Esophagus squamous epithelium (tissue), 5 donors: ENCODE measurements at regions not wholly inside any gene's neighbourhood (a gene's known extent, or its start where the extent isn't known, plus 50 kb on each side); places are given as distances from the start of the nearest gene placed in this dataset.

Source experiments
- DNase-seq: peaks from one replicate; lab custom pipeline; 2025; lab: John Stamatoyannopoulos, UW
- H3K27ac ChIP-seq, 4 donors: fragments of 200-600 bp; sonication (generic); one replicate each; pipeline ENCODE4 v1.5.1; 2016 to 2019; ENCODE audit warnings: mild to moderate bottlenecking in 1 of 4
- H3K27me3 ChIP-seq, 4 donors: fragments of 200-600 bp; sonication (generic); 1 replicate in 3 of 4; 2 replicates in 1 of 4; pipeline versions ENCODE4 v1.5.1 to v1.6.0; 2017 to 2021; ENCODE audit warnings: antibody characterized with exemption in 1 of 4
- H3K36me3 ChIP-seq, 3 donors: fragments of 200-600 bp; sonication (generic); one replicate each; pipeline ENCODE4 v1.5.1; 2016 to 2019
- H3K4me1 ChIP-seq, 3 donors: fragments of 200-600 bp; sonication (generic); one replicate each; pipeline ENCODE4 v1.5.1; 2017 to 2019
- H3K4me3 ChIP-seq, 4 donors: fragments of 200-600 bp; sonication (generic); 1 replicate in 3 of 4; 2 replicates in 1 of 4; pipeline ENCODE4 v1.5.1; 2016 to 2019; ENCODE audit warnings: mild to moderate bottlenecking in 2 of 4, moderate library complexity in 1 of 4
- H3K9me3 ChIP-seq, 3 donors: fragments of 200-600 bp; sonication (generic); one replicate each; pipeline ENCODE4 v1.5.1; 2016 to 2019
- CTCF ChIP-seq, 6 experiments: fragments of 450-650 bp in 4 of 6; fragments of 200-600 bp in 2 of 6; sonication (generic) in 2 of 6; IDR thresholded peaks; one replicate each; pipeline ENCODE4 v1.5.1; 2016 to 2019; ENCODE audit warnings: antibody characterized with exemption in 6 of 6, mild to moderate bottlenecking in 4 of 6, moderate library complexity in 4 of 6
- POLR2A ChIP-seq, 4 donors: fragments of 450-650 bp; IDR thresholded peaks; one replicate each; pipeline ENCODE4 v1.6.1; 2017; ENCODE audit warnings: antibody characterized with exemption in 4 of 4, mild to moderate bottlenecking in 4 of 4, moderate library complexity in 3 of 4
- WGBS, 2 donors: methylation state at CpG; one replicate each; pipeline ENCODE4 v1.1.5; 2018; 5-methylcytosine and 5-hydroxymethylcytosine counted together
- intact Hi-C: fragments of 100-400 bp; cut with DNase I; formaldehyde crosslinking; loops from one replicate; pipeline ENCODE4 v1.15.0; 2022
- donor health status: DM: yes; HTN: yes; CAD: no.

- TF ChIP-seq CTCF (IDR thresholded peaks at IDR 0.05) (no peak), POLR2A (IDR thresholded peaks at IDR 0.05) (no peak)
- Histone ChIP-seq H3K36me3 (no peaks in the 10 kb centered on the region), H3K27ac (no peak overlapping the region), H3K27me3 (no peaks in the 10 kb centered on the region), H3K4me3 (no peak overlapping the region), H3K9me3 (no peaks in the 10 kb centered on the region), H3K4me1 (no peaks in the 10 kb centered on the region)
- DNase-seq, result no peak
- 81 to 92% methylated on average over 3 of the region's 3 CpGs for WGBS, 2 donors
- intact Hi-C loops, result no loop called here
These were observed 171.7 kb upstream of the SLC4A4 start for GRCh38 chr4:71167083-71167482.

GRCh38 chr4:71171592-71171991 lies 167.2 kb upstream of the SLC4A4 start:
- WGBS, 2 donors, result 95% methylated on average over 2 of the region's 2 CpGs
- DNase-seq, result no peak
- Histone ChIP-seq H3K4me1 (no peaks in the 10 kb centered on the region), H3K4me3 (no peak overlapping the region), H3K27me3 (no peaks in the 10 kb centered on the region), H3K36me3 (no peaks in the 10 kb centered on the region), H3K27ac (no peak overlapping the region), H3K9me3 (peaks cover 0 to 9% (median 0%) of the 10 kb centered on the region in 3 donors)
- TF ChIP-seq POLR2A (IDR thresholded peaks at IDR 0.05) (no peak), CTCF (IDR thresholded peaks at IDR 0.05) (no peak)
- intact Hi-C loops, result no loop called here

- Histone ChIP-seq H3K4me1 (peaks cover 0 to 25% (median 0%) of the 10 kb centered on the region in 3 donors), H3K27ac (no peak overlapping the region)
These were observed 157.5 kb upstream of the SLC4A4 start for GRCh38 chr4:71181332-71181731.

GRCh38 chr4:71184195-71184781 lies 154.5 kb upstream of the SLC4A4 start:
- WGBS, 2 donors, result 19 to 22% methylated on average over 10 of the region's 10 CpGs
- Histone ChIP-seq H3K27ac (no peak overlapping the region), H3K4me1 (peaks cover 0 to 39% (median 0%) of the 10 kb centered on the region in 3 donors), H3K9me3 (no peaks in the 10 kb centered on the region), H3K36me3 (no peaks in the 10 kb centered on the region), H3K27me3 (peaks cover 0 to 24% (median 0%) of the 10 kb centered on the region in 4 donors), H3K4me3 (no peak overlapping the region)
- intact Hi-C loops, result loop anchor here (10.0 kb wide), 1 partner anchor 531 kb away; no protein-coding TSS in a partner anchor
- TF ChIP-seq POLR2A (IDR thresholded peaks at IDR 0.05) (no peak), CTCF (IDR thresholded peaks at IDR 0.05) (peak in 5 of 6 experiments; percentile 48 to 61 (median 52))
- DNase-seq, result no peak

More at GRCh38 chr4:71181332-71181731, 157.5 kb upstream of the SLC4A4 start:
- no peaks in the 10 kb centered on the region for H3K36me3 ChIP-seq
- intact Hi-C loops, result loop anchor here (10.0 kb wide), 1 partner anchor 533 kb away; no protein-coding TSS in a partner anchor
- 47 to 63% methylated on average over 1 of the region's 1 CpG for WGBS, 2 donors
- TF ChIP-seq CTCF (IDR thresholded peaks at IDR 0.05), result no peak
- H3K27me3 ChIP-seq, result peaks cover 0 to 5% (median 0%) of the 10 kb centered on the region in 4 donors
- no peaks in the 10 kb centered on the region for H3K9me3 ChIP-seq
- H3K4me3 ChIP-seq, result no peak overlapping the region
- DNase-seq, result no peak

- H3K27ac ChIP-seq, result no peak overlapping the region
- peaks cover 0 to 24% (median 0%) of the 10 kb centered on the region in 4 donors for H3K27me3 ChIP-seq
- intact Hi-C loops, result loop anchor here (10.0 kb wide), 1 partner anchor 530 kb away; no protein-coding TSS in a partner anchor
- no peak for DNase-seq
- H3K4me3 ChIP-seq, result no peak overlapping the region
- H3K9me3 ChIP-seq, result no peaks in the 10 kb centered on the region
- WGBS, 2 donors, result 60 to 62% methylated on average over 3 of the region's 3 CpGs
- TF ChIP-seq CTCF (IDR thresholded peaks at IDR 0.05) (no peak), POLR2A (IDR thresholded peaks at IDR 0.05) (no peak)
- peaks cover 0 to 39% (median 0%) of the 10 kb centered on the region in 3 donors for H3K4me1 ChIP-seq
- H3K36me3 ChIP-seq, result no peaks in the 10 kb centered on the region
These were observed 153.8 kb upstream of the SLC4A4 start for GRCh38 chr4:71185037-71185436.
